Caki2 (cell line): ENCODE measurements at regions not wholly inside any gene's neighbourhood (a gene's known extent, or its start where the extent isn't known, plus 50 kb on each side); places are given as distances from the start of the nearest gene placed in this dataset.
"Not testable (repeated sequence)": the region's sequence is repeated elsewhere in the genome, so short reads cannot be mapped to it uniquely, and the experiment has no call there.

Experiments
- DNase-seq: peaks from one replicate; pipeline ENCODE4 v3.0.0-alpha.2; 2015; ENCODE audit warnings: low read depth
- in situ Hi-C: cut with HindIII; loops from 2 replicates; pipeline ENCODE4 v1.10.0; 2016; ENCODE audit warnings: low sequenced_read_pairs, low pct_unique_long_range_greater_than_20kb, mixed read lengths

- DNase-seq, in situ Hi-C loops: not testable (repeated sequence)
These were observed 167.6 kb downstream of the METRNL start for GRCh38 chr17:83247001-83247400.
